Activated CD8-positive, alpha-beta T cell treated with anti-CD3 and anti-CD28 coated beads for 36 hours (primary cell): ENCODE measurements at regions not wholly inside any gene's neighbourhood (a gene's known extent, or its start where the extent isn't known, plus 50 kb on each side); places are given as distances from the start of the nearest gene placed in this dataset.

ENCODE experiments used
- ATAC-seq: fragments of 200-7000 bp; cut with Tn5 transposase; one replicate; pipeline ENCODE4 v1.10.0; 2021; ENCODE audit warnings: mild to moderate bottlenecking, moderate library complexity
- CTCF ChIA-PET: fragments of 350-600 bp; sonication (Branson Sonifier 250); formaldehyde crosslinking; loops from one replicate; lab custom pipeline; 2021; ENCODE audit warnings: antibody characterized with exemption; lab: Charles Lee
- POLR2A ChIA-PET: fragments of 350-600 bp; sonication (Branson Sonifier 250); formaldehyde crosslinking; loops from one replicate; lab custom pipeline; 2021; ENCODE audit warnings: antibody characterized with exemption; lab: Charles Lee
- DNase-seq: peaks from one replicate; pipeline ENCODE4 v3.0.0-alpha.2; 2020
- H3K27ac Mint-ChIP-seq: one replicate; pipeline ENCODE4 v1.8.0; 2021; ENCODE audit warnings: mild to moderate bottlenecking, mixed read lengths
- H3K27me3 Mint-ChIP-seq: one replicate; pipeline ENCODE4 v1.8.0; 2021; ENCODE audit warnings: mixed read lengths
- H3K36me3 Mint-ChIP-seq: one replicate; pipeline ENCODE4 v1.8.0; 2021; ENCODE audit warnings: low read depth, mixed read lengths
- H3K4me1 Mint-ChIP-seq: one replicate; pipeline ENCODE4 v1.8.0; 2021; ENCODE audit warnings: low read depth, mixed read lengths
- H3K4me3 Mint-ChIP-seq: one replicate; pipeline ENCODE4 v1.8.0; 2021; ENCODE audit warnings: mild to moderate bottlenecking, moderate library complexity, mixed read lengths
- H3K9me3 Mint-ChIP-seq: one replicate; pipeline ENCODE4 v1.8.0; 2021; ENCODE audit warnings: mixed read lengths
- CTCF ChIP-seq: fragments of 200-600 bp; IDR thresholded peaks from one replicate; pipeline ENCODE4 v1.8.0; 2022; ENCODE audit warnings: antibody characterized with exemption, mild to moderate bottlenecking
- intact Hi-C: fragments of 100-400 bp; cut with micrococcal nuclease; formaldehyde crosslinking; loops from one replicate; pipeline ENCODE4 v1.10.0; 2022

- ChIA-PET POLR2A (interaction anchor here (0.5 kb wide), 1 partner anchor 186 kb away, joined by 3 read pairs; no protein-coding TSS in a partner anchor), CTCF (interaction anchor here (1.1 kb wide), 1 partner anchor 15 kb away, joined by 3 read pairs; no protein-coding TSS in a partner anchor)
- no peaks in the 10 kb centered on the region for H3K9me3 Mint-ChIP-seq
- no peak overlapping the region for H3K4me3 Mint-ChIP-seq
- intact Hi-C loops = no loop called here
- no peak for TF ChIP-seq CTCF
- ATAC-seq (no peak), DNase-seq (no peak)
- H3K27ac Mint-ChIP-seq = no peak overlapping the region
- H3K4me1 Mint-ChIP-seq = peaks cover 12% of the 10 kb centered on the region
- H3K36me3 Mint-ChIP-seq = no peaks in the 10 kb centered on the region
- peaks cover 9% of the 10 kb centered on the region for H3K27me3 Mint-ChIP-seq
These were observed 192.4 kb upstream of the PRDM1 start for GRCh38 chr6:105893741-105894140.

DNA sequence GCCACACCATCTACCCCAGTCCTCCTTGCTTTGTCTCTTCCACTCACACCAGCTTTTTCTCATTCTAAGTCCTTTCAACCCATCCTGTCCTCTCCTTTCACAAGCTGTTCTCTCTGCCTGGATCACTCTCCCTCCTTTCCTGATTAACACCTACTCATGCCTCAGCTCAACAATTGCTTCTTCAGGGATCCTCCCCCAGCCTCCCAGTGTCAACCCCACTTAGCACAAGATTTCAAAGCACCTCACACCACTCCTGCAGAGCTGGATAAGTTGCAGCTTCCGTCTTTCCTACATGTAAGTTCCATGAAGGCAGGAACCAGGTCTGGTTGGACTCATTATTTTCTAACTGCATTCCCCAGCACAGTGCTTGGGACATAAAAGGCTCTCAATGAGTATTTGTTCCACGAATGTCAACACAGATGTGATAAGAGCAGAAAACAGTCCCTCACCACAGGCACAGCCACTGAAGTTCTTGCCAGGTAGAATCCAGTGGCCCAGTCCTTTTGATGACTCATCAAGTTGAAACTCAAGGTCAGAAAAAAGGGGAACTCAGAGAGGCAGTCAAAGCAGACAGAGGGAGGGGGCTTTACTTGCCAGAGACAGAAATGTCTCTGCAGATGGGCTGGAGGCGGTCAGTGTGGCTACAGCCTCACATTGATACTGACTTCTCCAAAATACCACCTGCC is 193.4 kb upstream of the PRDM1 start:
- intact Hi-C loops = no loop called here
- H3K27ac Mint-ChIP-seq = no peak overlapping the region
- H3K9me3 Mint-ChIP-seq = no peaks in the 10 kb centered on the region
- H3K4me3 Mint-ChIP-seq = no peak overlapping the region
- peaks cover 7% of the 10 kb centered on the region for H3K4me1 Mint-ChIP-seq
- TF ChIP-seq CTCF = no peak
- CTCF ChIA-PET = no interaction called here
- no peaks in the 10 kb centered on the region for H3K36me3 Mint-ChIP-seq
- peaks cover 9% of the 10 kb centered on the region for H3K27me3 Mint-ChIP-seq
- DNase-seq = no peak
- POLR2A ChIA-PET = interaction anchor here (1.0 kb wide), 1 partner anchor 10 kb away, joined by 4 read pairs; no protein-coding TSS in a partner anchor
- no peak for ATAC-seq

GRCh38 chr6:105890521-105891244 is 195.5 kb upstream of the PRDM1 start:
- no peak for DNase-seq
- POLR2A ChIA-PET = interaction anchor here (0.5 kb wide), 1 partner anchor 61 kb away, joined by 3 read pairs; no protein-coding TSS in a partner anchor
- intact Hi-C loops = no loop called here
- ATAC-seq = no peak
- no peak for TF ChIP-seq CTCF
- no peaks in the 10 kb centered on the region for H3K9me3 Mint-ChIP-seq
- peaks cover 17% of the 10 kb centered on the region for H3K4me1 Mint-ChIP-seq
- no peak overlapping the region for H3K27ac Mint-ChIP-seq
- no peaks in the 10 kb centered on the region for H3K36me3 Mint-ChIP-seq
- H3K4me3 Mint-ChIP-seq = no peak overlapping the region
- CTCF ChIA-PET = no interaction called here
- peaks cover 10% of the 10 kb centered on the region for H3K27me3 Mint-ChIP-seq

GRCh38 chr6:105889902-105890301 is 196.2 kb upstream of the PRDM1 start:
- H3K4me1 Mint-ChIP-seq = peaks cover 18% of the 10 kb centered on the region
- intact Hi-C loops = loop anchor here (10.0 kb wide), 1 partner anchor 155 kb away; no protein-coding TSS in a partner anchor
- no peak for DNase-seq
- no peak for ATAC-seq
- H3K9me3 Mint-ChIP-seq = no peaks in the 10 kb centered on the region
- ChIA-PET CTCF (no interaction called here), POLR2A (interaction anchor here (0.5 kb wide), 1 partner anchor 60 kb away, joined by 3 read pairs; no protein-coding TSS in a partner anchor)
- TF ChIP-seq CTCF = no peak
- no peak overlapping the region for H3K27ac Mint-ChIP-seq
- H3K36me3 Mint-ChIP-seq = no peaks in the 10 kb centered on the region
- no peak overlapping the region for H3K4me3 Mint-ChIP-seq
- H3K27me3 Mint-ChIP-seq = peaks cover 12% of the 10 kb centered on the region
